ENCODE measurements at regions not wholly inside any gene's neighbourhood (a gene's known extent, or its start where the extent isn't known, plus 50 kb on each side); places are given as distances from the start of the nearest gene placed in this dataset.

- peak in 6 of 51 donors; percentile 9 to 42 (median 22) for DNase-seq
These were observed 111.8 kb upstream of the ZNF438 start for GRCh38 chr10:31143331-31143935.

- no peak for DNase-seq
These were observed 114.3 kb upstream of the ZNF438 start for GRCh38 chr10:31145986-31146385.

- DNase-seq, result no peak
These were observed 115.0 kb upstream of the ZNF438 start for GRCh38 chr10:31146491-31147209.

- no peak for DNase-seq
These were observed 115.5 kb upstream of the ZNF438 start for GRCh38 chr10:31147210-31147608.

- DNase-seq, result no peak
These were observed 117.3 kb upstream of the ZNF438 start for GRCh38 chr10:31148951-31149350.

- DNase-seq, result no peak
These were observed 118.3 kb upstream of the ZNF438 start for GRCh38 chr10:31149835-31150512.

- no peak for DNase-seq
These were observed 119.6 kb upstream of the ZNF438 start for GRCh38 chr10:31151301-31151700.

GRCh38 chr10:31152421-31153135 lies 120.9 kb upstream of the ZNF438 start:
- no peak for DNase-seq

GRCh38 chr10:31153161-31153560 lies 121.5 kb upstream of the ZNF438 start:
- DNase-seq, result no peak

- no peak for DNase-seq
These were observed 122.0 kb upstream of the ZNF438 start for GRCh38 chr10:31153692-31154091.

- no peak for DNase-seq
These were observed 123.3 kb upstream of the ZNF438 start for GRCh38 chr10:31154996-31155395.

GRCh38 chr10:31157123-31158010 lies 125.7 kb upstream of the ZNF438 start:
- DNase-seq, result peak in 40 of 51 donors; percentile 5 to 76 (median 42)

- no peak for DNase-seq
These were observed 126.5 kb upstream of the ZNF438 start for GRCh38 chr10:31158011-31158658.

GRCh38 chr10:31166606-31167005 lies 134.9 kb upstream of the ZNF438 start:
- DNase-seq, result no peak

GRCh38 chr10:31170636-31171035 lies 139.0 kb upstream of the ZNF438 start:
- no peak for DNase-seq

- no peak for DNase-seq
These were observed 139.9 kb upstream of the ZNF438 start for GRCh38 chr10:31171402-31172083.

- no peak for DNase-seq
These were observed 141.3 kb upstream of the ZNF438 start for GRCh38 chr10:31172925-31173324.

GRCh38 chr10:31173752-31174151 lies 142.1 kb upstream of the ZNF438 start:
- DNase-seq, result no peak

GRCh38 chr10:31179091-31179680 lies 139.8 kb upstream of the ZEB1 start:
- no peak for DNase-seq

Measured in hypothalamus (tissue), 51 donors.